Lung microvascular endothelial cell (primary cell): ENCODE measurements at regions not wholly inside any gene's neighbourhood (a gene's known extent, or its start where the extent isn't known, plus 50 kb on each side); places are given as distances from the start of the nearest gene placed in this dataset.
"Not testable (repeated sequence)": the region's sequence is repeated elsewhere in the genome, so short reads cannot be mapped to it uniquely, and the experiment has no call there.

ENCODE experiments used
- DNase-seq, 2 donors: peaks; one replicate each; pipeline versions ENCODE4 v3.0.0 to v3.0.0-alpha.2; 2010; ENCODE audit warnings: low read depth in 2 of 2

GRCh38 chr17:20681746-20682722 lies 102.5 kb downstream of the CDRT15L2 start:
- not testable (repeated sequence) for DNase-seq

DNA sequence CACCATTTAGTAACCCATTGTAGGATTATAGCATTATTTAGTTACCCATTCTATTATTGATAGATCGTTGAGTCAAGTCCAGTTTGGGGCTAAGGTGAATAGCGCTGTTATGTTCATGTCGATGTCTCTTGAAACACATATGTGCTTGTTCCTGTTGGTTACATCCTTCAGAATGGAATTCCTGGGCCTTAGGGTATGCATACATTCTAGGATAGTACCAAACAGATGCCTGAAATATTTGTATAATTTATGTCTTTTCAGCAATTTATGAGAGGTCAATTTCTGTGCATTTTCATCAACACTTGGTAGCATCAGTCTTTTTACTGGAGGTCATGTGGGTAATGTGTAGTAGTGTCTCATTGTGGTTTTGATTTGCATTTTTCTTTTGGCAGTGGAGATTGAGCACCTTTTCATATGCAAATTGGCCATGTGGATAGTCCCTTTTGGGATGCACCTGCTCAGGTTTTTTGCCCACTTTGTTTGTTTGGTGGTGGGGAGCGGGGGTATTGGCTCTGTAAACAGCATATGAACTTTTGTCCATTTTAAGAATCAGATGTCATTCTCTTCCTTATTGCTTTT lies 104.2 kb downstream of the CDRT15L2 start:
- not testable (repeated sequence) for DNase-seq

GRCh38 chr17:20684975-20685374 lies 105.5 kb downstream of the CDRT15L2 start:
- DNase-seq = not testable (repeated sequence)

DNA sequence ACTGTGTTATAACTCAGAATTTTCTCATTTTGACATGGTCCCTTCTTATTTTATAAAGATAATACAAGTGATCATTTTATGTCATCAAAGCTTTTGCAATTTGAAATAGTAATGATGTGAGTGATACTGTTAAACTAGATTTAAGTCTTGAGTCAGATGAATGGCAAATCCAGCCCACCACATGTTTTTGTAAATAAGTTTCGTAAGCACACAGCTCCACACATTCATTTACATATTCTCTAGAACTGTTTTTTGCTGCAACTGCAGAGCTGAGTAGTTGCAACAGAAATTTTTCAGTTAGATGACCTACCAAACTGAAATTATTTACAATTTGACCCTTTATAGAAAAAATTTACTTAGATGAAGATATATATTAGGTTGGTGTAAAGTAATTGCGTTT lies 108.1 kb downstream of the CDRT15L2 start:
- not testable (repeated sequence) for DNase-seq

- DNase-seq = not testable (repeated sequence)
Measured at GRCh38 chr17:20689170-20689749, 109.7 kb downstream of the CDRT15L2 start.

DNA sequence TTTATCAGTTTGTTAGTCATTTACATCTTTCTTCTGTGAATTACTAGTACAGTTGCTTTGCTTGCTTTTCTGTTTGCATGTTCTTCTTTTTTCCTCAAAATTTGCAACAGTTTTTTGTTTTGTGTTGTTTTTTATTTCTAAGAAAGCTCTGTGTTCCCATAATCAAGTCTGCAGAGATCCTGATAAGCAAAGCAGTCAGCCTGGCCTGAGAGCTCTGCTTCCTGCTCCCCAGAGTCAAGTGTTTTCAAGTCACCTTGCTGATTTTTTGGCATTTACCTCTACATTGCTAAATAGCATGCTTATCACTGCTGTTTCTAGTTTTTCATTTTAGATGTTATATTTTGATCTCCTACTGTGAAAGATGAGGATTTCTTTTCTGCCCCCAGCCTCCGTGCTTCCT lies 113.2 kb downstream of the CDRT15L2 start:
- DNase-seq = not testable (repeated sequence)

- not testable (repeated sequence) for DNase-seq
Measured at GRCh38 chr17:20695871-20696270, 116.3 kb downstream of the CDRT15L2 start.

DNA sequence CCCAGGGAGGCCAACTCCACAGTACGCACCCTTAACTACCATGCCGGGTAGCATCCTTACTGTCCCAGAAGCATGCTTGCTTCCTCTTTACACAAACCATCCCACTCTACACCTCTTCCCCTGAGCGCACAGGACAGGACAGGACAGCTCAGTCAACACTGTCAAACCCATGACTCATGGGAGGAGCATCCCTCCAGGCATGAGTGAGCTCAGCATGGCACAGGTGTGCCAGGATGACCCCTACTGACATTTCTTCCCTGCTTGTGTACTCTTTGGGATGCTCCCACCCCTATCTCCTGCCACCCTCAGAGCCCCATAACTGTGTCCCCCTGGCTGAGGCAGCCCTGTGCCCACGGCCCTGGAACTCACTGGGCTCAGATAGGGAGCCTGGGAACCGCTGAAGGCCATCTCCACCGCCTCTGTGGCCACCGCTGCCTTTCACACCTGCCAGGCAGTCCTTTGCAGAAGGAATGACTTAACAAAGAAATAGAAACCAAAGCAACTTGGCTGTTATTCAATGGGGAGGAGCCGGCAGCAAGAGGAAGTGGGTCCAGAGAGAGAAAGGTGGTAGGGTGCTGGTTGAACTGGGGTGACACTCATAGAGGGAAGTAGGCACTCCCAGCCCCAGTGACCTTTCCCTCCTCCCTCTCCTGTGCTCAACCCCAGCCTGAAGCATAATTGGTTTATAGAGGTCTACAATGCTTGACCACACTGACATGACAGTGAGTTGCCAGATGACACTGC lies 119.1 kb downstream of the CDRT15L2 start:
- DNase-seq = not testable (repeated sequence)

- DNase-seq = not testable (repeated sequence)
Measured at GRCh38 chr17:20700528-20700927, 121.0 kb downstream of the CDRT15L2 start.

GRCh38 chr17:20701366-20701765 lies 121.8 kb downstream of the CDRT15L2 start:
- DNase-seq = not testable (repeated sequence)

GRCh38 chr17:20702692-20703091 lies 123.2 kb downstream of the CDRT15L2 start:
- DNase-seq = no peak

DNA sequence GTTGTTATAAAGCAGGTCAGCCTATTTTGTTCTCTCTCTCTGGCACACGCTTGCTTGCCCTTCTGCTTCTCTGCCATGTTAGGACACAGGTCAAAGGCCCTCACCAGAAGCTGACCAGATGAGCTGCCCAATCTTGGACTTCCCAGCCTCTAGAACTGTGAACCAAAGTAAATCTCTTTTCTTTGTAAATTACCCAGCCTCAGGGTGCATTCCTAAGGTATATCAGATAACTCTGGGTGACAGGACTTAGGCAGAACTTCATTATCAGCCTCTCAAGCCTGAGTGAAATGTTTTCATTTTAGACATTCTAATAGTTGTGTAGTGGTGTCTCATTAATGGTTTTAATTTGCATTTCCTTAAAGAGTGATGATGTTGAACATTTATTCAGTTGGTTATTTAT lies 124.3 kb downstream of the CDRT15L2 start:
- no peak for DNase-seq

DNA sequence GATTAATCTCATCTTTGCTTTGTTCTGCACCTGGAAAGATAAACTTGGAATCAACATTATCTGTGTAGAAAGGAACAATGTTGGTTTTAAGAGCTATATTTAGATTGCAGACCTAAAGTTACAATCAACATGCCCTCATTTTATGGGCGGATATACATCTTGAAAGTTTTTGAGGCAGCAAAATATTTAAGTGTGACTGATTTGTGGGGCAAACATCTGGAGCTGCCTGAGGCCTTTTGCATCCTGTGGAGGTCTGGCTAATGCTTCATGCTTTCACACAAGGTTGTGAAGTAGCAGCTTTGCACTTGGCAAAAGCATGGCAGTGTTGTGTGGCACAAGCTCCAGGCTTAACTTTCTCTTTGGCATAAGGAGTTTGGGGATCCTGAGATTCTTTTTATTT lies 125.7 kb downstream of the CDRT15L2 start:
- not testable (repeated sequence) for DNase-seq

DNA sequence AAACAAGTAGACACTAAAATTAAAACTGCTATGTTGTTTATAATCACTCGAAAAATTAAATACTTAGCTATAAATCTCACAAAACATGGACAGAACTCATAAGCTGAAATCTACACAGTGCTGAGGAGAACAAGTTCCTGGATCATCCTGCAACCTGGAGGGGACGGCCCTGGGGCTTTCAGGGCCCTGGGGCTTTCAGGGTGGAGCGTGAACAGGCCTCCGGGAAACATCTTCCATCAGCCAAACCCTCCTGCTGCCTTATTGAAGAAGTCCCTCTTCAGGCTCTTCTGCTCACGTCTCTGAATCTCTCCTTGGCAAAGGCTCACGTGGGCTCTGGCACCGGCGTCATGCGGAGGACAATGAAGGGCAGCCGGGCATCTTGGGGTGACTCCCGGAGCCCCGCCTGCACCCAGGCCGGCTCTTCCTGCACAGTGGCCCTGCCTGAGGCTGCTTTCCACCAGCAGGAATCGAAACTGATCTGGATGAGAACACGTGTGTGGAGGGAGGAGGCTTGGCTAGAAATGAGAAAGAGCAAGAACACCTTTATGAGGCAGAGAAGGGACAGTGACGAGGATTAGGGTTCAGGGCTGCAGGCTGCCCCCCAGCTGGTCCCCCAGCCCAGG lies 127.3 kb downstream of the CDRT15L2 start:
- DNase-seq = no peak

DNA sequence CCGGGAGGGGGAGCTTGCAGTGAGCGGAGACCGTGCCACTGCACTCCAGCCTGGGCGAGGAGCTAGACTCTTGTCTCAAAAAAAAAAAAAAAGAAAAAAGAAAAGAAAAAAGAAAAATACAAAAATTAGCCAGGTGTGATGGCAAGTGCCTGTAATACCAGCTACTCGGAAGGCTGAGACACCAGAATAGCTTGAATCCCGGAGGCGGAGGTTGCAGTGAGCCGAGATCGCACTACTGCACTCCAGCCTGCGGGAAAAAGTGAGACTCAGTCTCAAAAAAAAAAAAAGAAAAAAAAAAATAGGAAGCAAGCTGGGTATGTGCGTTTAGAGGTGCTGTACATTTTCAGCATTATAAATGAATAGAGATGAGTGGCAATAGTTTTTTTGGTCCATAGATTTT lies 129.3 kb downstream of the CDRT15L2 start:
- DNase-seq = not testable (repeated sequence)

GRCh38 chr17:20716481-20716880 lies 137.0 kb downstream of the CDRT15L2 start:
- DNase-seq = not testable (repeated sequence)

DNA sequence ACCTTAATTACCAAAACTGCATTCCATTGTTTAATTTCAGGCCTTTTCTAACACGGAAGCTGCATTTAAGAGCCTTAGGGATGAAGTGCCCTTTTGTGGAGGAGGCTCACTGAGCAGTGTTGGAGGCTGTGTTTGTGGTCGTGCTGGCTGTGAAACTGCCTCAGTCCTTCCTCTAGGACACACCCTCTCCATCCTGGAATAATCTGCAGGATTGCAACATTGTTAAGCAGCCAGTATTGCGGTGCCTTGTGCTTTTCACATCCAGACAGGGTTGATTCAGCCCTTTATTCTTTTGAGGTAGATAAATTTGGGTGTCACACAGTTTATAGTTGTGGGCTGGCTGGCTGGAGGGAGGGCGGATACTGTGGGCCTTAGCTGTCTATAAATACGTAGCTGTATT lies 141.6 kb downstream of the CDRT15L2 start:
- DNase-seq = no peak

DNA sequence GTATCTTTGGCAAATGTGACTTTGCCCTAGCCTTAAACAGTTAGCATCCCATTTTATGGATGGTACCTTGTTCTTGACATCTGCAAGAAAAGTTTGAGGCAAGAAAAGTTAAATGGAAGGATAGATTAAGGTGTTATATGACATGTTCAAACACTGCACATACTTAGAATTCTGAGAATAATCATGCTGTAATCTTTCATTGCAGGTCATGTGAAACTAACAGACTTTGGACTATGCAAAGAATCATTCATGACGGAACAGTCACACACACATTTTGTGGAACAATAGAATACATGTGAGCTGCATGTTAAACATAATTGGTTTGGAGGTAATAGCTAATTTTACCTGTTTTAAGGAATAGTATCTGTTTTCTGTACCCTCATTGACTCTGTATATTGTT lies 144.9 kb downstream of the CDRT15L2 start:
- DNase-seq = not testable (repeated sequence)

GRCh38 chr17:20727201-20727600 lies 147.7 kb downstream of the CDRT15L2 start:
- not testable (repeated sequence) for DNase-seq

DNA sequence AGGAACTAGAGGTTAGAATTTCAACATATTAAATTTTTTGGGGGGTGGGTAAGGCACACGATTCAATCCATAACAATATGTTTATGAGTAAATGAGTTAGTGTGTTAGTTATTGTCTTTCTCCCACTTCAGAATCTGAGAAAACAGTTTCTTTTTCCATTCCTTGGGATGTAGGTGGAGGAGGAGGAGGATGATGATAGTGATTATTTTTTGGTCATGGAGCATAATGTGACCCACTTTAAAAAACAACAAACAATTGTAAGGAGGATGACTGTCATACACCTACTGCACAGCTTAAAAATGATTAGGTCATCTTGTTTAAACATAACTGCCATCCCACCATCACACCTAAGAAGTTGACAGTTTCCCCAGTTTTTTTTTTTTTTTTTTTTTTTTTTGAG lies 148.7 kb downstream of the CDRT15L2 start:
- DNase-seq = no peak

DNA sequence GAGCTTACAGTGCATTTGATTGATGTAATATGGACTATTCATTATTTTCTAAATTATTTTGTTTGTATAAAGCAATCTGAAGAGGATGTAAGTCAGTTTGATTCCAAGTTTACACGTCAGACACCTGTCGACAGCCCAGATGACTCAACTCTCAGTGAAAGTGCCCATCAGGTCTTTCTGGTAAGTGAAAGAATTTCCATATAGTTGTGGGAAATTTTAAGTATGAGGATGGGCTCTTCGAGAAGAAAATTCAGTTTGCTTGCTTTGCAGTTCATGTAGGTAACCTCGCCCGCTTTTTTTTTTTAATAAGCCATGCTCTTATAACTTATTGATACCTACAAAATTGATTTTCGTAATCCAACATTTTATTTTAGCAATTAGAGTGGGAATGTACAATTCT lies 151.6 kb downstream of the CDRT15L2 start:
- not testable (repeated sequence) for DNase-seq
